ENCODE measurements at regions not wholly inside any gene's neighbourhood (a gene's known extent, or its start where the extent isn't known, plus 50 kb on each side); places are given as distances from the start of the nearest gene placed in this dataset.
A peak's percentile ranks its signal among the peaks of the same experiment; 100 is the strongest.

GRCh38 chr20:48106428-48106827 is 321.1 kb upstream of the SULF2 start:
- TF ChIP-seq CTCF (IDR thresholded peaks at IDR 0.05; ENCODE audit: low read depth, low read length) = no peak
- H3K4me3 ChIP-seq (ENCODE audit: low read depth, low read length) = no peak overlapping the region
- in situ Hi-C loops (cut with HindIII; ENCODE audit: low sequenced_read_pairs) = no loop called here
- no peak for DNase-seq (ENCODE audit: low read depth, low spot score)

- in situ Hi-C loops (cut with HindIII; ENCODE audit: low sequenced_read_pairs) = no loop called here
- no peak for DNase-seq (ENCODE audit: low read depth, low spot score)
- H3K4me3 ChIP-seq (ENCODE audit: low read depth, low read length) = no peak overlapping the region
- no peak for TF ChIP-seq CTCF (IDR thresholded peaks at IDR 0.05; ENCODE audit: low read depth, low read length)
Measured at GRCh38 chr20:48105526-48105925, 320.2 kb upstream of the SULF2 start.

- DNase-seq (ENCODE audit: low read depth, low spot score) = peak; percentile 2
- in situ Hi-C loops (cut with HindIII; ENCODE audit: low sequenced_read_pairs) = no loop called here
- no peak for TF ChIP-seq CTCF (IDR thresholded peaks at IDR 0.05; ENCODE audit: low read depth, low read length)
- H3K4me3 ChIP-seq (ENCODE audit: low read depth, low read length) = no peak overlapping the region
Measured at GRCh38 chr20:48102931-48103660, 317.8 kb upstream of the SULF2 start.

GRCh38 chr20:48102076-48102787 is 317.0 kb upstream of the SULF2 start:
- no peak for DNase-seq (ENCODE audit: low read depth, low spot score)
- in situ Hi-C loops (cut with HindIII; ENCODE audit: low sequenced_read_pairs) = no loop called here
- no peak overlapping the region for H3K4me3 ChIP-seq (ENCODE audit: low read depth, low read length)
- no peak for TF ChIP-seq CTCF (IDR thresholded peaks at IDR 0.05; ENCODE audit: low read depth, low read length)

- in situ Hi-C loops (cut with HindIII; ENCODE audit: low sequenced_read_pairs) = no loop called here
- no peak for DNase-seq (ENCODE audit: low read depth, low spot score)
- TF ChIP-seq CTCF (IDR thresholded peaks at IDR 0.05; ENCODE audit: low read depth, low read length) = no peak
- no peak overlapping the region for H3K4me3 ChIP-seq (ENCODE audit: low read depth, low read length)
Measured at GRCh38 chr20:48100483-48100882, 315.2 kb upstream of the SULF2 start.

- no peak overlapping the region for H3K4me3 ChIP-seq (ENCODE audit: low read depth, low read length)
- peak; percentile 2 for DNase-seq (ENCODE audit: low read depth, low spot score)
- TF ChIP-seq CTCF (IDR thresholded peaks at IDR 0.05; ENCODE audit: low read depth, low read length) = no peak
- in situ Hi-C loops (cut with HindIII; ENCODE audit: low sequenced_read_pairs) = no loop called here
Measured at GRCh38 chr20:48098866-48099265, 313.6 kb upstream of the SULF2 start.
